K562 (cell line): ENCODE measurements at regions not wholly inside any gene's neighbourhood (a gene's known extent, or its start where the extent isn't known, plus 50 kb on each side); places are given as distances from the start of the nearest gene placed in this dataset.

Experiments
- ATAC-seq: fragments of 200-7000 bp; cut with Tn5 transposase; 3 replicates; pipeline ENCODE4 v1.9.1; 2020; ENCODE audit warnings: moderate library complexity
- BruUV-seq: library from RNA; stranded (reverse); fragments of 400-500 nt; replicated peaks from 2 replicates; lab custom pipeline; 2021; lab: Mats Ljungman, UMichigan
- CTCF ChIA-PET: fragments of 300-600 bp; formaldehyde crosslinking; extraction: SDS; loops from one replicate; lab custom pipeline; 2021; ENCODE audit warnings: low intra/inter-chr PET ratio; lab: Yijun Ruan, JAX
- POLR2A ChIA-PET: fragments of 300-600, 350-650 bp; sonication (Branson Sonifier 250); formaldehyde crosslinking; extraction: SDS; loops from one replicate; lab custom pipeline; 2021; ENCODE audit warnings: antibody characterized with exemption, inconsistent platforms; lab: Yijun Ruan, JAX
- DNase-seq, 4 experiments: peaks; one replicate each; pipeline versions ENCODE4 v3.0.0 to v3.0.0-alpha.2; 2011 to 2018; ENCODE audit warnings: low spot score in 3 of 4, mixed read lengths in 3 of 4; ENCODE audit errors: extremely low read depth in 1 of 4
- FAIRE-seq: peaks from 2 replicates; lab custom pipeline; 2011; peaks lifted over from hg19 to GRCh38; lab: Jason Lieb, UNC
- H2AFZ ChIP-seq: 2 replicates; pipeline ENCODE4 v1.6.0; 2011; ENCODE audit warnings: low read depth, low read length, control low read depth, inconsistent platforms
- H3K27ac ChIP-seq: fragments of 200-600 bp; 3 replicates; pipeline ENCODE4 v1.8.0; 2011; ENCODE audit warnings: low read depth, mild to moderate bottlenecking, control low read depth, inconsistent platforms, low read length, moderate library complexity, mixed read lengths; ENCODE audit errors: extremely low read depth
- H3K27me3 ChIP-seq, 2 experiments: fragments of 300-600 bp in 1 of 2; 2 replicates in 1 of 2; 3 replicates in 1 of 2; pipeline versions ENCODE4 v1.6.0 to v1.8.0; 2011; ENCODE audit warnings: inconsistent platforms in 2 of 2, low read length in 2 of 2, mild to moderate bottlenecking in 1 of 2, mixed read lengths in 1 of 2, moderate library complexity in 1 of 2; ENCODE audit not compliant: control insufficient read depth in 2 of 2, insufficient read depth in 2 of 2
- H3K36me3 ChIP-seq: fragments of 300-600 bp; 3 replicates; pipeline ENCODE4 v1.8.0; 2011; ENCODE audit warnings: mild to moderate bottlenecking, low read length, inconsistent platforms; ENCODE audit not compliant: control insufficient read depth, insufficient read depth
- H3K4me1 ChIP-seq, 2 experiments: fragments of 200-600 bp in 1 of 2; replicated peaks in 1 of 2; 2 replicates in 1 of 2; 3 replicates in 1 of 2; pipeline versions ENCODE4 v1.5.1 to v1.8.0; 2011; ENCODE audit warnings: inconsistent platforms in 2 of 2, low read length in 2 of 2, mild to moderate bottlenecking in 1 of 2, mixed read lengths in 1 of 2, moderate library complexity in 1 of 2; ENCODE audit not compliant: control insufficient read depth in 2 of 2, insufficient read depth in 2 of 2
- H3K4me2 ChIP-seq: 2 replicates; pipeline ENCODE4 v1.6.1; 2011; ENCODE audit warnings: low read length, control low read depth, inconsistent platforms, mixed read lengths; ENCODE audit not compliant: insufficient read depth
- H3K4me3 ChIP-seq: fragments of 200-600 bp; sonication (generic), shearing (Covaris generic); 2 replicates; pipeline ENCODE4 v1.5.1; 2016; ENCODE audit warnings: control low read depth, inconsistent platforms
- H3K79me2 ChIP-seq: fragments of 200-600 bp; 3 replicates; pipeline ENCODE4 v1.8.0; 2011; ENCODE audit warnings: low read length, inconsistent platforms; ENCODE audit not compliant: control insufficient read depth, insufficient read depth
- H3K9ac ChIP-seq, 2 experiments: 2 replicates each; pipeline versions ENCODE4 v1.6.0 to v1.6.1; 2011; ENCODE audit warnings: low read depth in 2 of 2, low read length in 2 of 2, control low read depth in 1 of 2, inconsistent platforms in 1 of 2, mild to moderate bottlenecking in 1 of 2, mixed read lengths in 1 of 2; ENCODE audit not compliant: insufficient read depth in 1 of 2
- H3K9me1 ChIP-seq: one replicate; pipeline ENCODE4 v1.6.0; 2011; ENCODE audit warnings: inconsistent platforms, mild to moderate bottlenecking, low read length, moderate library complexity; ENCODE audit not compliant: control insufficient read depth, insufficient read depth
- H3K9me3 ChIP-seq: replicated peaks from 2 replicates; pipeline ENCODE4 v1.5.1; 2011; ENCODE audit warnings: low read depth, low read length, inconsistent platforms; ENCODE audit not compliant: control insufficient read depth, insufficient read depth
- H4K20me1 ChIP-seq: replicated peaks from 2 replicates; pipeline ENCODE4 v1.6.1; 2011; ENCODE audit warnings: low read length, inconsistent platforms, mixed read lengths; ENCODE audit not compliant: control insufficient read depth, insufficient read depth
- CBFB ChIP-seq: sonication (generic); formaldehyde crosslinking; IDR thresholded peaks from 2 replicates; pipeline ENCODE4 v1.4.0; 2020; ENCODE audit warnings: mild to moderate bottlenecking, missing genetic modification reagents
- DNMT1 ChIP-seq: fragments of 450-650 bp; IDR thresholded peaks from 2 replicates; pipeline ENCODE4 v1.6.1; 2016; ENCODE audit warnings: antibody characterized with exemption, mild to moderate bottlenecking
- EP400 ChIP-seq: fragments of 450-650 bp; IDR thresholded peaks from 2 replicates; pipeline ENCODE4 v1.6.1; 2017; ENCODE audit warnings: antibody characterized with exemption, mild to moderate bottlenecking, moderate library complexity
- KLF10 ChIP-seq: fragments of 250-450 bp; sonication (Bioruptor Pico); IDR thresholded peaks from 2 replicates; pipeline ENCODE4 v1.6.1; 2021; ENCODE audit warnings: matching md5 sums
- ZKSCAN8 ChIP-seq: fragments of 200-800 bp; sonication (Bioruptor generic); IDR thresholded peaks from 2 replicates; pipeline ENCODE4 v1.6.1; 2016; ENCODE audit warnings: missing genetic modification characterization, missing compliant biosample characterization
- WGBS: fragments of 100-300 bp; shearing (Covaris generic); methylation state at CpG from one replicate; pipeline ENCODE4 v1.1.6; 2016; ENCODE audit warnings: low coverage, mixed read lengths; ENCODE audit not compliant: insufficient coverage; ENCODE audit errors: missing lambda C conversion rate; 5-methylcytosine and 5-hydroxymethylcytosine counted together
- in situ Hi-C: fragments of 300-500 bp; cut with MboI; formaldehyde crosslinking; loops from 4 replicates; pipeline ENCODE4 v1.15.0; 2018; ENCODE audit warnings: inconsistent platforms, mixed read lengths
- intact Hi-C: fragments of 100-400 bp; cut with micrococcal nuclease; formaldehyde crosslinking; loops from 2 replicates; pipeline ENCODE4 v1.14.2; 2022
- TF ChIP-seq, protein P1 (sequence below): fragments of 450-650 bp; IDR thresholded peaks from 2 replicates; pipeline ENCODE4 v1.6.1; 2018; ENCODE audit not compliant: partially characterized antibody
- TF ChIP-seq, protein P2 (sequence below): sonication (generic); formaldehyde crosslinking; IDR thresholded peaks from 2 replicates; pipeline ENCODE4 v1.8.0; 2022; ENCODE audit warnings: mild to moderate bottlenecking, missing genetic modification reagents
- TF ChIP-seq, protein P3 (sequence below), 2 experiments: fragments of 450-650 bp; IDR thresholded peaks; 2 replicates each; pipeline ENCODE4 v1.6.1; 2016
- TF ChIP-seq, protein P4 (sequence below): sonication (generic); formaldehyde crosslinking; IDR thresholded peaks from 2 replicates; pipeline ENCODE4 v1.8.0; 2023; ENCODE audit warnings: mild to moderate bottlenecking, missing genetic modification reagents

DNA sequence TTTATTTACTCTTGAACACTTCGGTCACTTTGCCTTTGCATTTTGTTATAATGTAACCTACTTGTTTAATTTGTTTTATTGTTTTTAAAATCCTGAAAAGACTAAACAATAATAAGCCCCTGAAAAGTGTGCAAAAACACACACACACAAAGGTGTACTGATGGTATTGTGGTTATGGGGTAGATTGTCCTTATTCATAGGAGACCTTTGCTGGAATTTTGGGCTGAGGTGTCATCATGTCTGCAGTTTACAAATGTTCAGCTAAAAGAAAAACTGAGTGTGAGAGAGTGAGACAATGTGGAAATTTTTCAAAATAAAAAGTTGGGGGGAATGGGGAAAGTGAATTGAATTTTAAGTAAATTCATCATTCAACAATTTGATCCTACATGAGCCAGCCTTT lies 174.9 kb downstream of the QDPR start (continued):
- TF ChIP-seq, protein P1, sequence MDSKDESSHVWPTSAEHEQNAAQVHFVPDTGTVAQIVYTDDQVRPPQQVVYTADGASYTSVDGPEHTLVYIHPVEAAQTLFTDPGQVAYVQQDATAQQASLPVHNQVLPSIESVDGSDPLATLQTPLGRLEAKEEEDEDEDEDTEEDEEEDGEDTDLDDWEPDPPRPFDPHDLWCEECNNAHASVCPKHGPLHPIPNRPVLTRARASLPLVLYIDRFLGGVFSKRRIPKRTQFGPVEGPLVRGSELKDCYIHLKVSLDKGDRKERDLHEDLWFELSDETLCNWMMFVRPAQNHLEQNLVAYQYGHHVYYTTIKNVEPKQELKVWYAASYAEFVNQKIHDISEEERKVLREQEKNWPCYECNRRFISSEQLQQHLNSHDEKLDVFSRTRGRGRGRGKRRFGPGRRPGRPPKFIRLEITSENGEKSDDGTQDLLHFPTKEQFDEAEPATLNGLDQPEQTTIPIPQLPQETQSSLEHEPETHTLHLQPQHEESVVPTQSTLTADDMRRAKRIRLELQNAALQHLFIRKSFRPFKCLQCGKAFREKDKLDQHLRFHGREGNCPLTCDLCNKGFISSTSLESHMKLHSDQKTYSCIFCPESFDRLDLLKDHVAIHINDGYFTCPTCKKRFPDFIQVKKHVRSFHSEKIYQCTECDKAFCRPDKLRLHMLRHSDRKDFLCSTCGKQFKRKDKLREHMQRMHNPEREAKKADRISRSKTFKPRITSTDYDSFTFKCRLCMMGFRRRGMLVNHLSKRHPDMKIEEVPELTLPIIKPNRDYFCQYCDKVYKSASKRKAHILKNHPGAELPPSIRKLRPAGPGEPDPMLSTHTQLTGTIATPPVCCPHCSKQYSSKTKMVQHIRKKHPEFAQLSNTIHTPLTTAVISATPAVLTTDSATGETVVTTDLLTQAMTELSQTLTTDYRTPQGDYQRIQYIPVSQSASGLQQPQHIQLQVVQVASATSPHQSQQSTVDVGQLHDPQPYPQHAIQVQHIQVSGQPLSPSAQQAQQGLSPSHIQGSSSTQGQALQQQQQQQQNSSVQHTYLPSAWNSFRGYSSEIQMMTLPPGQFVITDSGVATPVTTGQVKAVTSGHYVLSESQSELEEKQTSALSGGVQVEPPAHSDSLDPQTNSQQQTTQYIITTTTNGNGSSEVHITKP: no peak
- TF ChIP-seq, protein P2, sequence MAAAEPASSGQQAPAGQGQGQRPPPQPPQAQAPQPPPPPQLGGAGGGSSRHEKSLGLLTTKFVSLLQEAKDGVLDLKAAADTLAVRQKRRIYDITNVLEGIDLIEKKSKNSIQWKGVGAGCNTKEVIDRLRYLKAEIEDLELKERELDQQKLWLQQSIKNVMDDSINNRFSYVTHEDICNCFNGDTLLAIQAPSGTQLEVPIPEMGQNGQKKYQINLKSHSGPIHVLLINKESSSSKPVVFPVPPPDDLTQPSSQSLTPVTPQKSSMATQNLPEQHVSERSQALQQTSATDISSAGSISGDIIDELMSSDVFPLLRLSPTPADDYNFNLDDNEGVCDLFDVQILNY (CRISPR knock-in tag): no peak
- no peak for TF ChIP-seq CBFB (CRISPR knock-in tag)

DNA sequence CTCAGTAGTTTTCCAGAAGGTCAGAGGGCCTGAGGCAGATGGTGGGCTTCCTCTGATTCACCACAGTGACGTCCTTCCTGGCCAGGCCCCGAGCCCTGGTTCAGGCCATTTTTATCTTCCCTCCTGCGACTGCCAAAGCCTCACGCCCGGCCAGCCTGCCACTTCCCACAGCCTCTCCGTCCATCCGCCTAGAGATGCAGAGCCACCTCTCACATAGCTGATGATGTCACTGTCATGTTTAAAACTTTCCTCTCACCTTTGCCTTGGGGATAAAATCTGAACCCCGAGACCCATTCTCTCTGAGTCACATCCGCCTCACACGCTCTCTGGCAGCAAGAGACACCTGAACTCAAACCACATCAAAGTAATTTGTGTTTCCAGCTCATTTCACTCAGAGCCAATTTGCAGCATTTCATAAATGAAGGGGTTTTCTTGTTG lies 175.3 kb downstream of the QDPR start:
- no peaks in the 10 kb centered on the region for H3K36me3 ChIP-seq
- 0% methylated on average over 10 of the region's 10 CpGs for WGBS
- no peak for ATAC-seq
- no peak overlapping the region for H3K4me3 ChIP-seq
- no peak for FAIRE-seq
- peaks cover 0 to 18% of the 10 kb centered on the region in 2 experiments; a peak in 3 of 5 replicates for H3K27me3 ChIP-seq
- ChIA-PET CTCF (no interaction called here), POLR2A (interaction anchor here (0.6 kb wide), 1 partner anchor 89 kb away, joined by 3 read pairs; no protein-coding TSS in a partner anchor)
- BruUV-seq: no TSS peak
- H3K9ac ChIP-seq: no peak overlapping the region
- in situ Hi-C loops: loop anchor here (25.0 kb wide), 1 partner anchor 1049 kb away; no protein-coding TSS in a partner anchor
- DNase-seq: no peak
- H3K79me2 ChIP-seq: no peaks in the 10 kb centered on the region
- no peaks in the 10 kb centered on the region for H3K4me1 ChIP-seq
- intact Hi-C loops: no loop called here
- no peak overlapping the region for H2AFZ ChIP-seq
- H3K4me2 ChIP-seq: no peak overlapping the region
- H3K27ac ChIP-seq: no peak overlapping the region
- H3K9me1 ChIP-seq: no peaks in the 10 kb centered on the region
- no peaks in the 10 kb centered on the region for H3K9me3 ChIP-seq
- H4K20me1 ChIP-seq: no peaks in the 10 kb centered on the region
- TF ChIP-seq KLF10 (CRISPR knock-in tag): no peak
- no peak for TF ChIP-seq DNMT1
- TF ChIP-seq, protein P1: no peak
- TF ChIP-seq EP400: no peak
- TF ChIP-seq, protein P3, sequence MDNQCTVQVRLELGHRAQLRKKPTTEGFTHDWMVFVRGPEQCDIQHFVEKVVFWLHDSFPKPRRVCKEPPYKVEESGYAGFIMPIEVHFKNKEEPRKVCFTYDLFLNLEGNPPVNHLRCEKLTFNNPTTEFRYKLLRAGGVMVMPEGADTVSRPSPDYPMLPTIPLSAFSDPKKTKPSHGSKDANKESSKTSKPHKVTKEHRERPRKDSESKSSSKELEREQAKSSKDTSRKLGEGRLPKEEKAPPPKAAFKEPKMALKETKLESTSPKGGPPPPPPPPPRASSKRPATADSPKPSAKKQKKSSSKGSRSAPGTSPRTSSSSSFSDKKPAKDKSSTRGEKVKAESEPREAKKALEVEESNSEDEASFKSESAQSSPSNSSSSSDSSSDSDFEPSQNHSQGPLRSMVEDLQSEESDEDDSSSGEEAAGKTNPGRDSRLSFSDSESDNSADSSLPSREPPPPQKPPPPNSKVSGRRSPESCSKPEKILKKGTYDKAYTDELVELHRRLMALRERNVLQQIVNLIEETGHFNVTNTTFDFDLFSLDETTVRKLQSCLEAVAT (IDR thresholded peaks at IDR 0.05): no peak
- TF ChIP-seq, protein P4, sequence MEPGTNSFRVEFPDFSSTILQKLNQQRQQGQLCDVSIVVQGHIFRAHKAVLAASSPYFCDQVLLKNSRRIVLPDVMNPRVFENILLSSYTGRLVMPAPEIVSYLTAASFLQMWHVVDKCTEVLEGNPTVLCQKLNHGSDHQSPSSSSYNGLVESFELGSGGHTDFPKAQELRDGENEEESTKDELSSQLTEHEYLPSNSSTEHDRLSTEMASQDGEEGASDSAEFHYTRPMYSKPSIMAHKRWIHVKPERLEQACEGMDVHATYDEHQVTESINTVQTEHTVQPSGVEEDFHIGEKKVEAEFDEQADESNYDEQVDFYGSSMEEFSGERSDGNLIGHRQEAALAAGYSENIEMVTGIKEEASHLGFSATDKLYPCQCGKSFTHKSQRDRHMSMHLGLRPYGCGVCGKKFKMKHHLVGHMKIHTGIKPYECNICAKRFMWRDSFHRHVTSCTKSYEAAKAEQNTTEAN (CRISPR knock-in tag): no peak
- TF ChIP-seq ZKSCAN8: no peak
